Fibroblast of gingiva (primary cell): ENCODE measurements at regions not wholly inside any gene's neighbourhood (a gene's known extent, or its start where the extent isn't known, plus 50 kb on each side); places are given as distances from the start of the nearest gene placed in this dataset.

ENCODE experiments used
- DNase-seq: peaks from one replicate; pipeline ENCODE4 v3.0.0-alpha.2; 2011; ENCODE audit warnings: low read depth

- DNase-seq: no peak
These were observed 241.4 kb downstream of the EDEM1 start for GRCh38 chr3:5428607-5429516.

- DNase-seq: no peak
These were observed 242.0 kb downstream of the EDEM1 start for GRCh38 chr3:5429517-5429890.

GRCh38 chr3:5430701-5431100, 243.2 kb downstream of the EDEM1 start:
- DNase-seq: no peak

- no peak for DNase-seq
These were observed 243.6 kb downstream of the EDEM1 start for GRCh38 chr3:5431146-5431545.

DNA sequence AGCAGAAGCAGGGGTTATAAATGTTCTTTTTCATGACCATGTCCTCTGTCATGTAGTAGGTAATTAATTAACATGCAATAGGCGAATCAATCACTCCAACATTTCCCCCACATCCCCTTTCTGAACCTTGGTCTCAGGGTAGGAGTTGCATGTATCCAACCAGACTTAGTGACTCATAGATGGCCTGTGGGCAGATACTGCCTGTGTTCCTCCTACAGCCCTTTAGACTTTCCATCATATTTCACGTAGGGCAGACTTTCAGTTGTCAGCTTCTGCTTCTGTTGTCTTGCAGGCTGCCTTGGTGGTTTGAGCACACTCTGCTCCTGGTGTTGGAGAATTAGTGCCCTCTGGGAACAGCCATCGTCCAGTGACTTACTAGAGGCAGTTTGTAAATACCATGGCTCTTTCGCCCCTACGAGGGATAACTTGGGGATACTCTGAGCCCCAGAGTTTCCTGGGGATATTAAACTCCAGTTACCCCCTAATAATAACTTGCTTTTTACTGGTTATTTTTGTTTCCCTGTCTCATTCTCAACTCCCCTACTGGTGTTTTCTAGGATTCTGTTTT, 244.4 kb downstream of the EDEM1 start:
- DNase-seq: no peak

DNA sequence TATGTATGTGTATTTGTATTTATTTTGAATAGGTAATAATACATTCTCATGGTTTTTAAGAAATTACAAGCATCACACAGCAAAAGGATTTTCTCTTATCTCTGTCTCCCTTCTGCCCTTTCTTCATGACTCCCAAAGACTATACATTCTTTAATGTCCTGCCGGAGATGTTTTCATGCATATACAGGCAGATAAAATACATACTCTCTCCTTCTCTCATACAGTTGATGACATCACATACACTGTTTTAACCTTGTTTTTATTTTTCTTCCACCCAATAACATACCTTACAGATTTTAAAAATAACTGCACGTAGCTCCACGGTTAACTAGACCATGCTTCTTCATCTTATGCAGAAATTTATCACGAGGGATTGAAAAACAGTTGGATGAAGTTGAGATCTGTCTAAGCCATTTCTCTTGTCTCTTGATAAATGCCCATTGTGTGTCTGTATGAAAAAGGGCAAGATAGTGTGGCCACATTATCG, 249.8 kb downstream of the EDEM1 start:
- no peak for DNase-seq

DNA sequence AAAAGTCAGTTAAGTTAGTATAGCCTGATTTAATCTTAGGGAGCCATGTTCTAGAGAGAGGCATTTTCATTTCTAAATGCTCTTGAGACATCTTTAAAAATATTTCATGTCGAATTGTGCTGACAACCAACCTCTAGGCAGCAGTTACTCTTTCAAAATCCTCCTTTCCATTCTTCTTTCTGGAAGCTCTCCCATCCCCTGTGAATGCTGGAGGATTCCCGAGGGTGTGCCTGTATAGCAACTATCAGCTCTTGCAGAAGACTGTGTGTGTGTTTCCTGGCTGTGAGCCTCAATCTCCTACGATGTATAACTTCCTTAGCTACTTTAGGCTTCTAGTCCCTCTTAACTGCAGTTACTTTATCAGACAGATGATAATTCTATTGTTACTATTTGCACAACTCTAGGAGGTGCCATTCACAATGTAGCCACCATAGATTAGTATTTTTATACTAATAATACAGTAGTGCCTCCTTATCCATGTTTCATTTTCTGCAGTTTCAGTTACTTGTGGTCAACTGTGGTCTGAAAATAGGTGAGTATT, 250.3 kb downstream of the EDEM1 start:
- no peak for DNase-seq

GRCh38 chr3:5441401-5441800, 253.9 kb downstream of the EDEM1 start:
- no peak for DNase-seq

GRCh38 chr3:5442106-5442785, 254.7 kb downstream of the EDEM1 start:
- no peak for DNase-seq

GRCh38 chr3:5442786-5443138, 255.3 kb downstream of the EDEM1 start:
- DNase-seq: no peak

- DNase-seq: no peak
These were observed 256.7 kb downstream of the EDEM1 start for GRCh38 chr3:5444253-5444652.

DNA sequence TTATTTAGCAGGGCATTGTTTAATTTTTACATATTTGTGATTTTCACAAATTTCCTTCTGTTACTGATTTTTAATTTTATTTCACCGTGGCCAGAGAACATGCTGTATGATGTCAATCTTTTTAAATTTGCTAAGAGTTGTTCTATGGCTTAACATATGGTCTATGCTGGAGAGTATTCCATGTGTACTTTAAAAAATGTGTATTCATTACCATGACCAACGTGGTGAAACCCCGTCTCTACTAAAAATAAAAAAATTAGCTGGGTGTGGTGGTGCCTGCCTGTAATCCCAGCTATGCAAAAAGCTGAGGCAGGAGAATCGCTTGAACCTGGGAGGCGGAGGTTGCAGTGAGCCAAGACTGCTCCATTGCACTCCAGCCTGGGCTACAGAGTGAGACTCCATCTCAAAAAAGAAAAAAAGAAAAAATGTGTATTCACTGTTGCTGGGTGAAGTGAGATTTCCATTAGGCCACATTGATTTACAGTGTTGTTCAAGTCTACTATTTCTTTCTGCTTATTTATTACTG, 258.2 kb downstream of the EDEM1 start:
- no peak for DNase-seq

DNA sequence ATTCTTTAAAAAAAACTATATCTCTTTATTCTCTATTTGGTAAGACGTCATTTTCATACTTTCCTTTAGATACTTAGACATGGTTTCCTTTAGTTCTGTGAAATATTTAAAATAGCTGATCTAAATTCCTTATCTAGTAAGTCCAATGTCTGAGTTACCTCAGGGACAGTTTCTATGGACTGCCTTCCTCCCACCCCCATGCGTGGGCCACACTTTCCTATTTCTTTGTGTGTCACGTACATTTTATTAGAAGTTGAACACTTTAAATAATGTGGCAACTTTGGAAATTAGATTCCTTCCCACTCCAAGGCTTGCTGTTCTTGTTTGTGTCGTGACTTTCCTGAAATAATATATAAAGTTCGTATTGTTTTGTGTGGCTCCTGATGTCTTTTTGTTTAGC, 260.7 kb downstream of the EDEM1 start:
- DNase-seq: no peak

GRCh38 chr3:5448816-5449215, 261.3 kb downstream of the EDEM1 start:
- DNase-seq: no peak

DNA sequence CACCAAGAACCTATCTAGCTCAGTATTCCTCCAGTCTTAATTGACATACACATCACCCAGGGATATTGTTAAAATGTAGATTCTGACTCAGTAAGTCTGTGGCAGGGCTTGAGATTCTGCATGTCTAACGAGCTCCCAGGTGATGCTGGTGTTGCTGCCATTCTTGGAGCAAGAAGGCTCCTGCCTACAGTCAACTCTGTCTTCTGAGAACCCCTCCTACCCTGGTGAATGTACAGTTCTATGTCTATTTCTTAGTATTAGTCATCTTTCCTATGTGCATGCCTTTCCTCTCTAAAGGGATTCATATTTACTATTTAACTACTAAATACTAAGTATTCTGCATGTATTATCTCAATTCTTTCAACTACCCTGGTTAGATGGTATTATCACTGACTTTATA, 268.7 kb downstream of the EDEM1 start:
- DNase-seq: no peak

- no peak for DNase-seq
These were observed 271.0 kb downstream of the EDEM1 start for GRCh38 chr3:5458526-5458925.

- no peak for DNase-seq
These were observed 274.6 kb downstream of the EDEM1 start for GRCh38 chr3:5462086-5462485.

GRCh38 chr3:5463991-5464390, 276.5 kb downstream of the EDEM1 start:
- DNase-seq: no peak

DNA sequence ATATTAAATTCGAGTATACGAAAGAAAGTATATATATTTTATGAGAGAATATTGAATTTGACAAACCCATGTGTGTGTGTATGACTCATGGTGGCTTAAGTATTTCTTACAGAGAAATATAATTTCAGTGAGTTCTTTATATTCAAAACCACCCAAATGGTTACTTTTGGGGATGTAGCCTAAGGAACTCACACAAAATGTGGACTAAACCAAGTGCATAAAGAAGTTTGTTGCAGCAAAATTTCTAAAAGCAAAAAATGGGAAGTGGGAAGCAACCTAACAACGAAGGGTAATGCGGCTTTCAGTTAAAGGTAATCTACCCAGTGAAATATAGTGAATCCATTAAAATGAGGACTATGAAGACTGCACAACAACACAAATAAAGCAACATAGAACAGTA, 277.1 kb downstream of the EDEM1 start:
- no peak for DNase-seq

- no peak for DNase-seq
These were observed 277.7 kb downstream of the EDEM1 start for GRCh38 chr3:5465183-5465582.

- no peak for DNase-seq
These were observed 278.6 kb downstream of the EDEM1 start for GRCh38 chr3:5466065-5466464.

GRCh38 chr3:5466717-5467116, 279.2 kb downstream of the EDEM1 start:
- no peak for DNase-seq

GRCh38 chr3:5473471-5473870, 286.0 kb downstream of the EDEM1 start:
- no peak for DNase-seq
